B cell (primary cell): ENCODE measurements at regions not wholly inside any gene's neighbourhood (a gene's known extent, or its start where the extent isn't known, plus 50 kb on each side); places are given as distances from the start of the nearest gene placed in this dataset.

Experiments used
- EZH2 ChIP-seq: IDR thresholded peaks from 2 replicates; pipeline ENCODE4 v1.6.1; 2012; ENCODE audit warnings: borderline replicate concordance, low read depth, mild to moderate bottlenecking, moderate library complexity, low read length; ENCODE audit not compliant: insufficient read depth, poor library complexity, severe bottlenecking
- TF ChIP-seq, protein P1 (sequence below): fragments of 200-600 bp; IDR thresholded peaks from one replicate; pipeline ENCODE4 v1.8.0; 2022; ENCODE audit warnings: antibody characterized with exemption, mild to moderate bottlenecking

DNA sequence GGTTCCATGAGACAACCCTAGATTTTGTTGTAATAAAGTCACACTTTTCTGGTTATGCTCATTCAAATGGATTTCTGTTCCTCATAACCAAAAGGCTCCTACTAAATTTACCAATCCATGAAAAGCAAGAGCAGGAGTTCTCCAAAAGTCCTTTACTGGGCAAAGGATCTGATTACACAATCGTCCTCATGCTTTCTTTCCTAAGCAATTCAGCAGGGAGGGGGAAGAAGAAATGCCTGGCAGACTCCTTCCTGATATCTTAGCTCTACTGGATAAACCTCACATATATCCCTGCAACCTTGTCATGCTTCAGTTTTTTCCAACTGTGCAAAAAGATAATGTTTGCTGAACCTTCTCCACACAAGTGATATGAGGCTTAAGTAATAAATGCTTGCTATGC lies 67.6 kb upstream of the GUCA2B start:
- TF ChIP-seq, protein P1, sequence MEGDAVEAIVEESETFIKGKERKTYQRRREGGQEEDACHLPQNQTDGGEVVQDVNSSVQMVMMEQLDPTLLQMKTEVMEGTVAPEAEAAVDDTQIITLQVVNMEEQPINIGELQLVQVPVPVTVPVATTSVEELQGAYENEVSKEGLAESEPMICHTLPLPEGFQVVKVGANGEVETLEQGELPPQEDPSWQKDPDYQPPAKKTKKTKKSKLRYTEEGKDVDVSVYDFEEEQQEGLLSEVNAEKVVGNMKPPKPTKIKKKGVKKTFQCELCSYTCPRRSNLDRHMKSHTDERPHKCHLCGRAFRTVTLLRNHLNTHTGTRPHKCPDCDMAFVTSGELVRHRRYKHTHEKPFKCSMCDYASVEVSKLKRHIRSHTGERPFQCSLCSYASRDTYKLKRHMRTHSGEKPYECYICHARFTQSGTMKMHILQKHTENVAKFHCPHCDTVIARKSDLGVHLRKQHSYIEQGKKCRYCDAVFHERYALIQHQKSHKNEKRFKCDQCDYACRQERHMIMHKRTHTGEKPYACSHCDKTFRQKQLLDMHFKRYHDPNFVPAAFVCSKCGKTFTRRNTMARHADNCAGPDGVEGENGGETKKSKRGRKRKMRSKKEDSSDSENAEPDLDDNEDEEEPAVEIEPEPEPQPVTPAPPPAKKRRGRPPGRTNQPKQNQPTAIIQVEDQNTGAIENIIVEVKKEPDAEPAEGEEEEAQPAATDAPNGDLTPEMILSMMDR = no peak
- TF ChIP-seq EZH2 = no peak
